HS-27A (cell line): ENCODE measurements at regions not wholly inside any gene's neighbourhood (a gene's known extent, or its start where the extent isn't known, plus 50 kb on each side); places are given as distances from the start of the nearest gene placed in this dataset.
"Not testable (repeated sequence)": the region's sequence is repeated elsewhere in the genome, so short reads cannot be mapped to it uniquely, and the experiment has no call there.

Experiments
- DNase-seq: peaks from one replicate; pipeline ENCODE4 v3.0.0-alpha.2; 2012; ENCODE audit warnings: low read depth, missing footprints

DNA sequence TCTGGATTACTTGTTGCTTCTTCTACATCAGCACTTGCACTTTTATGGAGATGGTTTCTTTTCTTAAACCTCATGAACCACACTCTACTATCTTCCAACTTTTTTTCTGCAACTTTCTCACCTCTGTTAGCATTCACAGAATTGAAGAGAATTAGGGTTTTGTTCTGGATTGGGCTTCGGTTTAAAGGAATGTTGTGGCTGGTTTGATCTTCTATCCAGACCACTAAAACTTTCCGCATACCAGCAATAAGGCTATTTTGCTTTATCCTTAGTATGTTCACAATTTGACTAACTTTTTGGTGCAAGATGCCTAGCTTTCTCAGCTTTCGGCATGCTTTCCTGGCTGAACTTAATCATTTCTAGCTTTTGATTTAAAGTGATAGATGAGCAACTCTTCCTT, 666.7 kb upstream of the MIR17HG start:
- no peak for DNase-seq

- no peak for DNase-seq
These were observed 663.8 kb upstream of the MIR17HG start for GRCh38 chr13:90683711-90684131.

DNA sequence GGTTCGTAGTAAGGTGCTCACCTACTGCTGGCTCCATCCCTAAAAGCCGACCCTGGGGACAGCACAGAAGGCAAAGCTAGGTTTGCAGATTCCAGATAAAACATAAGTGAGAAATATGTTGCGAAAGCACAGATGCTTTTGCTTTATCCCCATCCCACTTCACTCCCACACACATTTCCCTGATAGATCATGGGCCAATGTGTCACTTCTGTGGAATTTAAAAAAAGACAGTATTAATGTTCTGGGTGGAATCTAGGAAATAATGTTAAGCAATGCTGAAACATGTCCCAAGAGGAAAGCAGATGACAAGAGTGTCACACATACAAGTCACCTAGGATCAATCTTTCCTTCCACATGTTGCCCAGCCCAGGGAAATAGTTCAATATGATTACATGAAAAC, 661.0 kb upstream of the MIR17HG start:
- peak; percentile 35 for DNase-seq

- no peak for DNase-seq
These were observed 658.4 kb upstream of the MIR17HG start for GRCh38 chr13:90689111-90689510.

DNA sequence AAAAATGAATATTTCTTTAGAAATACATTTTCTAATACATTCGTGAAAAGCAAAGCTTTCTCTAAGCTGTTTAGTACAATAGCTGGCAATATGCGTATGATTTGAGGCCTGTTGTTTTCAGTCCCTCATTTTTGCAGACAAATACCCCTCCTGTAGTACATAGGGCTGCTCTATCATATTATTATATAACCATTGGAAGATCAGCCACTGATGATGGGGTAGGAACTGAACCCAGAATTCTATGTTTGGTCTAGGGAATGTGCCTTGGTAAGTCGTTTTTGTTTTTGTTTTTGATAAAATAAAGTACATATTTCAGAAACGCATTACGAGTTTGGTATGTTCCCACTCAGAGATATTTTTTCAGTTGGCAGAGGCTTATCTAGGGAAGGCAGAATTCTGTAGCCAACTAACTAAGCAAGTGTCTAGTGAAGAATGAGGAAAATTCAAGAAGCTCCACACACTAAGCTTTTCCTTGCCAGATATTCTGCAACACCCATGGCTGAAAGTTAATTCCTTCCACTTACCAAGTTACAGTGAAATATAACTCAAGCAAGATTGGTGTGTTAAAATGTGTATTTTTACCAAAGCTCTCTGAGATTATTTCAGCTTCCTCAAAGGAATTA, 656.9 kb upstream of the MIR17HG start:
- DNase-seq, result peak; percentile 12

GRCh38 chr13:90696254-90696653, 651.2 kb upstream of the MIR17HG start:
- no peak for DNase-seq

GRCh38 chr13:90696656-90697055, 650.8 kb upstream of the MIR17HG start:
- DNase-seq, result no peak

DNA sequence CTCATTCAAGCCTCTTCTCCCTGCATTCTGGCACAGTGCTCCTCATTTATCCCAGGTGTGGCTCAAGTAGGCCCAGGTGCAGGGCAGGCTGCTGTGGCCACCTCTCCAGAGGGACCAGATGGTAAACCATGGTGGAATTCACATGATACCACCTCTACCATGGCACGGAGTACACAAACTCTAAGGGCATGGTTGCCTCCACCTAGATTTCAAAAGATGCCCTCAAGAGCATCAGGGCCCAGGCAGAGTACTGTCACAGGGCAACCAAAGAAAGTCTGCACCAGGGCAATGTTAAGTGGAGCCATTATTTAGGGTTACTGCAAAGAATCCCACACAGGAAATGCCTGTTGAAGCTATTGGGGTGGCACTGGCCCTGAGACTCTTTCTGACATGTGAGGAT, 647.1 kb upstream of the MIR17HG start:
- DNase-seq, result no peak

GRCh38 chr13:90701264-90701663, 646.2 kb upstream of the MIR17HG start:
- no peak for DNase-seq

DNA sequence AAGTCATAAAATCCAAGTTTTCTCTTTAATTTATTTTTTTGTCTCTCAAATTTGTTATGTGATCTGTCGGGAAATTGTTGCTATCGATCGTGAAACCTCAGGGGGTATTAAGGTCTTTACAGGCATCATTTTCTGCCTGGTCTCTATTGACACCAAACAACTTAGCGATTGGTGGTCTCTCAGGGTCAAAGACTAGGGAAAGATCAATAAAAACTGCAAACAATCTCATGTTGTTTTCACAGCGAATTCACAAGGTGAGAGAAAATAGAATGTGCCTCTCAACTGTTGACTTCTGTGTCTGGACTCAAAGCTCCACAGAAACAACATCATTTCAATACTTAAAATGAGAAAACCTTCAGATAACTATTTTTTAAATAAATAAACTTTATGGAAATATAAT, 645.4 kb upstream of the MIR17HG start:
- no peak for DNase-seq

GRCh38 chr13:90706631-90707030, 640.9 kb upstream of the MIR17HG start:
- DNase-seq, result no peak

DNA sequence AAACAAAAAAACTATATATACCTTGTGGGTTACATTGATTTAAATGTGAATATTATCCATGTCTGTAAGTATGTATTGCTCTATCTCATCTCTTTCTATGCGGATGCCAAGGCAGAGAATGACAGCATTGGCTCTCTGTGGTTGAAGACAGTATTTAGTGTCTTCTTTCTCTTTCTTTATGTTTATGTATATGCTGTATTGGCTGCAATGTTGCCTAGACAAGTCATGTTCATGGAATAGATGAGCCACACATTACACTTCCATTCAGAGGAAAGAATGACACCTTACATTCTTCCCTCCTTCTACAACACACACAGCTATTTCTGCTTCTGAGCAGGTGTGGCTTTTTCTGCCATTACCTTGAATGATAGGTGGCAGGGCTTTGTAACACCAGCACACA, 639.4 kb upstream of the MIR17HG start:
- DNase-seq, result no peak

- DNase-seq, result no peak
These were observed 638.2 kb upstream of the MIR17HG start for GRCh38 chr13:90709319-90709718.

- no peak for DNase-seq
These were observed 637.2 kb upstream of the MIR17HG start for GRCh38 chr13:90710164-90710759.

DNA sequence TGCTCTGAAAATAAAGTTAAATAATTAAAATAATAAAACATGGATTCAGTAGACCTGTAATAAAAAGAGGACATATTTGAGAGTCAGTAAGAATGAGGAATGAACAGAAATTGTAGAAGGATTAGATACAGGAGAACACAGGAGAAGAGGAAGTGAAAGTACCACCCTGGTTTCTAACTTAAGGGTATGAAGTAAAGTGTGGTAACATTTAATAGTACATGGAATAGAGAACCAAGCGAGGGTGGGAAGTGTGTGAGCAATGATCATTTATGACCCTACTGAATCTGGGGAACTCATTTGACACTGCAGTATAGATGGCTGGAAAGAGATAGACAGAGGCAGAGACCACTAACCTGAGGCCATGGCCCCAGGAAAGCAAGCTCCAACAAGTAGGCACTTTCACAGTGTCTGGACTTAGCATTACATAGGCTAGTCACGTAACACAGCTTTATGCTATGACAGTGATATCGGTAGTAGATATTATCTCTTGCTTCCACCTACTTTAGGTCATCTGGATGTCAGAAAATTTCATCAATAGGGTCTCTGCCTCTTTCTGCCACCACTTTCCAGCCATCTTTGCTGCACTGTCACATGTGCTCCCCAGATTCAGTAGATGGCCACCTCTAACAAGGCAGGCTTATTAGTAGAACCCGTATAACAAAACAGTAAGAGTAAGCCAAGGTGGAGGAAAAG, 633.9 kb upstream of the MIR17HG start:
- DNase-seq, result no peak

DNA sequence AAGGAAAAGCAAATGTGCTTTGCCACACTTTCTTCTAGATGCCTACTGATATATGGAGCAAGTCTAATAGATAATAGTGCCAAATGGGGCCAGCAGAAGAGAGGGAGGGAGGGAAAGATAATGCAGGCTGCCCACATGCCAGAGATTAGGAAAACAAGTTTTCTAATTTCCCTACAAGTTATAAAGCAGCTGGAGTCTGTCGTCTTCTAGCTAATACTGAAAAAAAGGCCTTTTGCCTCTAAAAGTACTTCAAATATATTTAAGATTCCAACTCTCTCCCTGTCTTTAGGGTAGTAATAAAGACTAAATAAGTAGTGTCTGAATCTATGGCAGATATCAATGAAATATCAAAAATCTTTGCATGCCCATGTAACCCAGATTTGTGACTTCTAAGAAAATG, 632.0 kb upstream of the MIR17HG start:
- no peak for DNase-seq

DNA sequence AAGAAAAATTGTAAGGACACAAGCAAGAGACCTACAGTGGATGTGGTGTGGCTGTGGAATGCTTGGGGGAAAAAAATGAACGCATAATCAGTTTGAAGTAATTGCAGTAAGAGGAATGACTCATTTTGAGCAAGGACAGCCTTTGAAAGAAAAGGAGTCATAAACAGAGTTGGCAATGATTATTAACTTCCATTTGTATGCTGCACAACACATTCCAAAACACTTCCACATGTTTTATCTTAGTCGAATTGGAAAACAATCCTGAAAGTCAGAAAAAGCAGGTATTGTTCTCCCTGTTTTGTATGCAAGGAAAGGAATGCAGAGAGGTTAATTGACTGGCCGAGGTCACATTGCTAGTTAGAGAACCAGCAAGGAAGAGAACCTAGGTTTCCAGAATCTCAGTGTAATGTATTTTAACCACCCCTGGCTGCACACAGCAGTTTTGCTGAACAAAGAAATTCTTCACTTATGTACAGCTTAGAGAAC, 630.0 kb upstream of the MIR17HG start:
- DNase-seq, result no peak

DNA sequence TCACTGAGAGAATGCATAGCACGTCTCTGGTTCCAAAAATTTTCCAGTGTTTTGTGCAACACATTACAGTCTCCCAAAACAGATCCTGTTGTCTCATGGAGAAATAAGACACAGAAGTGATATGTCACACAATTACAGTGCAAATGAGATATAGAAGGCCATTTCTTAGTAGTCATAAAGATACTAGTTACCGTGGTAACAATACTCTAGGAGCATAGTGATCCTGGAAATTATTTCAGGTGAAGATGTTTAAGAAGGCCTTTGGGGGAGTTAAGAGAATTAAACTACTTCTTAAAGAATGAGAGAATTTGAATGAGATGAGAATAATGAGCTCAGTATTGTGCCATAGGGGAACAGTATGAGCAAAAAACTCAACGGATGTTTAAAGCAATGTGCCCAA, 628.0 kb upstream of the MIR17HG start:
- no peak for DNase-seq

GRCh38 chr13:90721937-90722336, 625.5 kb upstream of the MIR17HG start:
- DNase-seq, result no peak

- DNase-seq, result no peak
These were observed 624.1 kb upstream of the MIR17HG start for GRCh38 chr13:90723381-90723780.

DNA sequence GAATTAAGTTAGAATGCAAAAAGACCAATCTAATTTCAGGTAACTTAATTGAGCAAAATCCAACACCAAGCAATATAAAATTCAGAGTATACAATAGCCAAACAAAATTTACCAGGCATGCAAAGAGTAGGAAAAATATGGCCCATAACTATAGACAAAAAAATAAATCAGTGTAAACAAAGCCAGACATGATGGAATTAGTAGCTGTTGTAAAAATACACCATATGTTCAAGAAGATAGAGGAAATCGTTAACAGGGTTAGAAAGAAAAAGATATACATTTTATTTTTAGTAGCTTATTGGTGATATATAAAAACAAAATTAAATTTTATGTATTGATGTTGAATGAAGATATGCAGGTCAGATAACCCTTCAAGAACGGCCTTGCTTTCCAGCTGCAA, 621.1 kb upstream of the MIR17HG start:
- no peak for DNase-seq

- no peak for DNase-seq
These were observed 615.4 kb upstream of the MIR17HG start for GRCh38 chr13:90732049-90732448.

- not testable (repeated sequence) for DNase-seq
These were observed 613.0 kb upstream of the MIR17HG start for GRCh38 chr13:90734497-90734896.
